ENCODE measurements at regions not wholly inside any gene's neighbourhood (a gene's known extent, or its start where the extent isn't known, plus 50 kb on each side); places are given as distances from the start of the nearest gene placed in this dataset.

GRCh38 chr2:66242099-66242789 is 192.7 kb upstream of the MEIS1 start:
- no peak for TF ChIP-seq CTCF (IDR thresholded peaks at IDR 0.05)
- TF ChIP-seq EZH2 (IDR thresholded peaks at IDR 0.05; ENCODE audit: borderline replicate concordance, insufficient read depth, low read depth, low read length, poor library complexity, severe bottlenecking), result no peak

All from B cell (primary cell).